IPS-18a (cell line): ENCODE measurements at regions not wholly inside any gene's neighbourhood (a gene's known extent, or its start where the extent isn't known, plus 50 kb on each side); places are given as distances from the start of the nearest gene placed in this dataset.
"Not testable (repeated sequence)": the region's sequence is repeated elsewhere in the genome, so short reads cannot be mapped to it uniquely, and the experiment has no call there.

Source experiments
- H3K27ac ChIP-seq: one replicate; pipeline ENCODE4 v1.5.1; 2013; ENCODE audit warnings: low read length
- H3K27me3 ChIP-seq: one replicate; pipeline ENCODE4 v1.6.1; 2013; ENCODE audit warnings: mild to moderate bottlenecking, low read length; ENCODE audit not compliant: control insufficient read depth, insufficient read depth
- H3K36me3 ChIP-seq: one replicate; pipeline ENCODE4 v1.6.1; 2013; ENCODE audit warnings: low read depth, low read length; ENCODE audit not compliant: control insufficient read depth
- H3K4me1 ChIP-seq: one replicate; pipeline ENCODE4 v1.6.1; 2013; ENCODE audit warnings: low read depth, low read length; ENCODE audit not compliant: control insufficient read depth
- H3K4me3 ChIP-seq: one replicate; pipeline ENCODE4 v1.5.1; 2013; ENCODE audit warnings: low read length
- H3K9ac ChIP-seq: one replicate; pipeline ENCODE4 v1.6.1; 2013; ENCODE audit warnings: mild to moderate bottlenecking, low read length, moderate library complexity
- H3K9me3 ChIP-seq: one replicate; pipeline ENCODE4 v1.6.1; 2013; ENCODE audit warnings: low read depth, low read length; ENCODE audit not compliant: control insufficient read depth

- H3K27ac ChIP-seq, H3K4me1 ChIP-seq, H3K9ac ChIP-seq, H3K36me3 ChIP-seq, H3K9me3 ChIP-seq, H3K4me3 ChIP-seq, H3K27me3 ChIP-seq: not testable (repeated sequence)
These were observed 1313.2 kb upstream of the CDH18 start for GRCh38 chr5:21301205-21301604.

DNA sequence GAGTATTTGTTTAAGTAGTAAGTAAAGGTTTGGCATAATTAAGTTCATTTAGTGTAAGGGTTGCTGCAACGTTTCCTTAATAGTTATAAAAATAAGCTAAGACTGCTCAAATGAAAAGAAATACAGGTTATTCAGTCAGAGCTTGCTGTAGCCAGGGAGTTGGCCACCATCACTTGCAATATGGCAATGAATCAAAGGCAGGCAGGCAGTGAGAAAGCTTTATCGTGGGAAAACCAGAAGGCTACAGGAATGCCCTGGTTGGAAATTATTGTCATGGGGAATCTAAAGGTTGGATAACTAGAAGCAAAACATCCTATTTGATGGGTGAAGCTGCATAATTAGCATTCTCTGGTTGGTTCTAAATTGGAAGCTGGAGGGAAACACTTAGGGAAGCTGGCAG is 1286.4 kb upstream of the CDH18 start:
- not testable (repeated sequence) for H3K4me3 ChIP-seq, H3K27ac ChIP-seq, H3K9ac ChIP-seq, H3K27me3 ChIP-seq, H3K9me3 ChIP-seq, H3K36me3 ChIP-seq, H3K4me1 ChIP-seq

GRCh38 chr5:21263361-21263760 is 1275.4 kb upstream of the CDH18 start:
- no peak overlapping the region for H3K4me3 ChIP-seq
- no peak overlapping the region for H3K27ac ChIP-seq
- no peaks in the 10 kb centered on the region for H3K27me3 ChIP-seq
- H3K36me3 ChIP-seq: no peaks in the 10 kb centered on the region
- no peaks in the 10 kb centered on the region for H3K9me3 ChIP-seq
- no peaks in the 10 kb centered on the region for H3K4me1 ChIP-seq
- no peak overlapping the region for H3K9ac ChIP-seq

DNA sequence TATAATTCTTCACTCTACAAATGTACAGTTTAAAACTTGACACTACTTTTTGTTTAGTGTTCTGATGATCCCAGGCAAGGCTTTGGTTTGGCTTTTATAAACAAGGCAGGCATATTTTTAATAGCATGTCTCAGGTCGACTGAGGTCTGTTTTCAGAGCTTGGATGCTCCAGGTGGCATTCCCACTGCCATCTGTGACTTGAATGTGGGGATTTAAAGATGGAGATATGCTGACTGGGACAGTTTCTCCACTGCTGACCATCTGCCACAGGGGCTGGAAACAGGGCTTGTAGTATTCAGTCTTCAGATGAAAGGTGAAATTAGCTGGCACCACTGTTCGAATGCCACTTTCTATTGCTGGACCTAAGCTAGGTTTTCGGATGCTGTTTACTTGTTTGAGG is 1266.2 kb upstream of the CDH18 start:
- Histone ChIP-seq H3K4me3 (no peak overlapping the region), H3K9ac (no peak overlapping the region), H3K36me3 (no peaks in the 10 kb centered on the region), H3K4me1 (no peaks in the 10 kb centered on the region), H3K9me3 (no peaks in the 10 kb centered on the region), H3K27me3 (no peaks in the 10 kb centered on the region), H3K27ac (no peak overlapping the region)

DNA sequence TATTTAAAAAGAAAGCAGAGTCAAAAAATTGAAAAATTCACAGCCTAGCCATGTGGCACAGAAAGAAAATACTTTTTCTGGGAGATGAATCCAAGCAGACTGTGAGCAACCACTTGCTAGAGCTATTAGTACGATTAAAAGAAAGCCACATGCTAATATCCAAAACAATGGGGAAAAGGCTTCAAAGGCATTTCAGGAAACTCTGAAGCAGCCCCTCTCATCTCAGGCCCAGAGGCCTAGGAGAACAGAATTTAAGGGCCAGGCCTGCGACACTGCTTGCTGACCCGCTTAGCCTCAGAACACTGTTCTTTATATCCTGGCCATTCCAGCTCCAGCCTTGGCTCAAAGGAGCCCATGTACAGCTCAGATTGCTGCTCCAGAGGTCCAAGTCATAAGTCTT is 1257.0 kb upstream of the CDH18 start:
- Histone ChIP-seq H3K36me3 (no peaks in the 10 kb centered on the region), H3K4me3 (no peak overlapping the region), H3K27me3 (no peaks in the 10 kb centered on the region), H3K27ac (no peak overlapping the region), H3K9me3 (no peaks in the 10 kb centered on the region), H3K4me1 (peaks cover 11% of the 10 kb centered on the region), H3K9ac (no peak overlapping the region)

DNA sequence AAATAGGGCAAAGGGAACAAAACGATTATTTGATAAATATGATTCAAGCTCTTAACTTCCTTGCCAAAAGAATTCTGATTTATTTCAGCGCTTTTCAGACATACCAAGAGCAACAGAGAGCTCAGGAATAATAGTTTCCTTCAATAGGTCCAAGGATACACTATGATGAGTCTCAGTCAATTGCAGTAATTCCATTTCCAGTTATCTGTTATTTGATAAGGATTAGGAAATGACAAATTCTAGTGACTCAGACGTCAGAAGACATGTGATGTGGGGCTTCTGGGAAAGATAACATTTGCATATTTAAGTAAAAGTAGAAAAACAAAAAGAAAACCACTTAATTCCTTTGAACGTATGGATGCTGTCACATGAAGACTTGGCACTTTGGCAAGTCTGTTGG is 1250.8 kb upstream of the CDH18 start:
- Histone ChIP-seq H3K9ac (no peak overlapping the region), H3K36me3 (no peaks in the 10 kb centered on the region), H3K4me1 (no peaks in the 10 kb centered on the region), H3K9me3 (no peaks in the 10 kb centered on the region), H3K27ac (no peak overlapping the region), H3K4me3 (no peak overlapping the region), H3K27me3 (no peaks in the 10 kb centered on the region)

DNA sequence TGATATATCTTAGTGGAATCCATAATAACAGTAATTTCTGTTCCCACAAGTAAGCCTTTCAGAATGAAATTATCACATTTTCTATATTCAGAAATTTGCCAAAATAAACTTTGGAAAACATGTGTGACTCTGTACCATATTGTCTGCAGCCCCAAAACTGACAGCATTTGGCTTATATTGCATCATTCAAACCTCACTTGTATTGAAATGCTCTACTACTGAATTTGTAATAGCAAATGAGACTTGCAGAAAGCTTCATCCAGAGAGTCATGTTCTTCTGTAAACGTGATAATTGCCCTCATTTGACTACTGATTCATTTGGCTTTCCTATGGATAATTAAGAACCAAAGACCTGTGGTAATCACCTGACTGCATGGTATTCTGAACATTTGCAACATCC is 1249.5 kb upstream of the CDH18 start:
- H3K9ac ChIP-seq: no peak overlapping the region
- no peak overlapping the region for H3K4me3 ChIP-seq
- no peaks in the 10 kb centered on the region for H3K36me3 ChIP-seq
- no peak overlapping the region for H3K27ac ChIP-seq
- H3K27me3 ChIP-seq: no peaks in the 10 kb centered on the region
- no peaks in the 10 kb centered on the region for H3K9me3 ChIP-seq
- H3K4me1 ChIP-seq: no peaks in the 10 kb centered on the region

DNA sequence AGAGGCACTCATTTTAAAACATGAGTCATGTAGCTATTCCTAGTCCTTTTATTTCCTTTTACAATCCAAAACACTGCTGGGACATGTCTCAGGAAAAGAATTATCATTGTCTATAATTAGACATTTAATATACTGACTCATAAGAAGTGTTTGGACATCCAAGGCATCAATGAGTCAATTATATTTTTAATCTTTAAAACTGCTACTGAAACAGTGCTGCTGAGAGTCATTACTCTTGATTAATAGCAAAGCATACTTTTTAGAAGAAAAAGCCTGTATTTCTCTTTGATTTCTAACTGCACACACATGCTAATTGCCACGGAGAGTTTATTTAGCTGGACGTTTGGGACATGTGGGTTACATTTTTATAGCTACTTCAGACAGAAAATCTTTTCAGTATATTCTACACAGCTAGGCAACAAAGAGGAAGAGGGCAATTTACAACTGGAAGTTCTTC is 1249.0 kb upstream of the CDH18 start:
- no peaks in the 10 kb centered on the region for H3K4me1 ChIP-seq
- H3K4me3 ChIP-seq: no peak overlapping the region
- no peaks in the 10 kb centered on the region for H3K27me3 ChIP-seq
- H3K36me3 ChIP-seq: no peaks in the 10 kb centered on the region
- H3K27ac ChIP-seq: no peak overlapping the region
- no peak overlapping the region for H3K9ac ChIP-seq
- no peaks in the 10 kb centered on the region for H3K9me3 ChIP-seq

DNA sequence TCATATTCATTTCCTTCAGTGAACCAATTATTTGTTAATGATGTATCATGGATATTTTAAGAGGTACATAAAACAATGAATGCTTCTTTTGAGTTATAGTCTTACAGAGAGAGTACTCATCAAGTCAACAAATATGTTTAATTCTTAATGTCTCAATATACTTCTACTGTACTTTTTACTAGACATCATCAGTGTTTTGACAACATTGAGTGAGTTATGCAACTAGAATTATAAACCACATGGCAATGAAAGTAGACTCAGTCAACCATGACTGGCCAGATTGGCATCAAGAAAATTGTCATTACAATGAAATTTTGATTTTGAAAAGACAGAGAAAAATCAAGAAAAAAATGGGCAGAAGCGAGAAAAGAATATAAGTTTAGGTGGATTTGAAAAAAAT is 1248.1 kb upstream of the CDH18 start:
- Histone ChIP-seq H3K36me3 (no peaks in the 10 kb centered on the region), H3K9ac (no peak overlapping the region), H3K27me3 (no peaks in the 10 kb centered on the region), H3K4me3 (no peak overlapping the region), H3K9me3 (no peaks in the 10 kb centered on the region), H3K4me1 (no peaks in the 10 kb centered on the region), H3K27ac (no peak overlapping the region)

DNA sequence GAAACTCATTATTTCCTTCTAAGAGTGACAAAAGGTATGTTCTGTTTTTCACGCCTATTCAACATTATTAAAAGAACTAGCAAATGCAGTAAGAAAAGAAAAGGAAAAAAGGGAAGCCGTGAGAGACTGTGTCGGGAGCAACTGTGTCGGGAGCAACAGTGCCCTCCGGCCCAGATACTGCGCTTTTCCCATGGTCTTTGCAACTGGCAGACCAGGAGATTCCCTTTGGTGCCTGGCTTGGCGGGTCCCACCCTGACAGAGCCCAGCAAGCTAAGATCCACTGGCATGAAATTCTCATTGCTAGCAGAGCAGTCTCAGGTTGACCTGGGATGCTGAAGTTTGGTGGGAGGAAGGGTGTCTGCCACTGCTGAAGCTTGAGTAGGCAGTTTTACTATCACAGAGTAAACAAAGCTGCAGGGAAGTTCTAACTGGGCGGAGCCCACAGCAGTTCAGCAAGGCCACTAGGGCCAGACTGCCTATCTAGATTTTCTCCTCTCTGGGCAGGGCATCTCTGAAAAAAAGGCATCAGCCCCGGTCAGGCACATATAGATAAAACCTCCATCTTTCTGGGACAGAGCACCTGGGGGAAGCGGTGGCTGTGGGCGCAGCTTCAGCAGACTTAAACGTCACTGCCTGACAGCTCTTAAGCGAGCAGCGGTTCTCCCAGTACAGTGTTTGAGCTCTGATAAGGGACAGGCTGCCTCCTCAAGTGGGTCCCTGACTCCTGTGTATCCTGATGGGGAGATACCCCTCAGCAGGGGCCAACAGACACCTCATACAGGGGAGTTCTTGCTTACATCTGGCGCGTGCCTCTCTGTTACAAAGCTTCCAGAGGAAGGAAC is 1237.4 kb upstream of the CDH18 start:
- no peaks in the 10 kb centered on the region for H3K4me1 ChIP-seq
- H3K9ac ChIP-seq: no peak overlapping the region
- H3K4me3 ChIP-seq: no peak overlapping the region
- no peak overlapping the region for H3K27ac ChIP-seq
- no peaks in the 10 kb centered on the region for H3K9me3 ChIP-seq
- H3K27me3 ChIP-seq: no peaks in the 10 kb centered on the region
- H3K36me3 ChIP-seq: no peaks in the 10 kb centered on the region

DNA sequence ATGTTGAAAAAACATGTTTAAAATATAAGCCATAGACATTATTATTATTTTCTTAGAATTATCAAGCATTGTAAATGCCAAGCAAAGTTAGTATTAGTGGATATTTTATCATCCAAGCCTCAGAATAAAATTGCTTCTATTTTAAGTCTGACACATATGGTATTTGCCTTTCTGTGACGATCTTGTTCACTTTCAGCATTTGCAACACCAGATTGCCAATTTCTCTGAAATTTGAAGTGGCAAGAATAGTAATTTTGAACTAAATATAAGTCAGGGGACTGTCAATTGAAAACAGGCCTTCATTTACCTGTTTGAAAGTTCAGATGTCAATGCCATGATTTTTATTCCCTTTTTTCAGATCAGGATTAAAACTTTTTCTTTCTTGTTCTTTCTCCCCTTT is 1233.6 kb upstream of the CDH18 start:
- H3K4me1 ChIP-seq: no peaks in the 10 kb centered on the region
- no peak overlapping the region for H3K4me3 ChIP-seq
- no peak overlapping the region for H3K9ac ChIP-seq
- no peaks in the 10 kb centered on the region for H3K9me3 ChIP-seq
- no peaks in the 10 kb centered on the region for H3K27me3 ChIP-seq
- H3K27ac ChIP-seq: no peak overlapping the region
- H3K36me3 ChIP-seq: no peaks in the 10 kb centered on the region

- no peak overlapping the region for H3K27ac ChIP-seq
- no peak overlapping the region for H3K9ac ChIP-seq
- H3K4me1 ChIP-seq: no peaks in the 10 kb centered on the region
- H3K36me3 ChIP-seq: no peaks in the 10 kb centered on the region
- H3K9me3 ChIP-seq: no peaks in the 10 kb centered on the region
- no peaks in the 10 kb centered on the region for H3K27me3 ChIP-seq
- H3K4me3 ChIP-seq: no peak overlapping the region
These were observed 1232.0 kb upstream of the CDH18 start for GRCh38 chr5:21219966-21220365.
